HG02885 (cell line): ENCODE measurements at regions not wholly inside any gene's neighbourhood (a gene's known extent, or its start where the extent isn't known, plus 50 kb on each side); places are given as distances from the start of the nearest gene placed in this dataset.
"Not testable (repeated sequence)": the region's sequence is repeated elsewhere in the genome, so short reads cannot be mapped to it uniquely, and the experiment has no call there.

Source experiments
- ATAC-seq: cut with Tn5 transposase; IDR thresholded peaks from one replicate; pipeline ENCODE4 v1.9.1; 2021; ENCODE audit warnings: mild to moderate bottlenecking; ENCODE audit not compliant: unreplicated experiment, poor library complexity

GRCh38 chr3:152756807-152757206 lies 78.1 kb upstream of the P2RY1 start:
- no peak for ATAC-seq

- peak; percentile 82 for ATAC-seq
Measured at GRCh38 chr3:152760024-152760563, 74.8 kb upstream of the P2RY1 start.

GRCh38 chr3:152760591-152760990 lies 74.3 kb upstream of the P2RY1 start:
- ATAC-seq: peak; percentile 37

- no peak for ATAC-seq
Measured at GRCh38 chr3:152768478-152768877, 66.5 kb upstream of the P2RY1 start.

GRCh38 chr3:152769523-152769922 lies 65.4 kb upstream of the P2RY1 start:
- peak; percentile 90 for ATAC-seq

- no peak for ATAC-seq
Measured at GRCh38 chr3:152770296-152770695, 64.6 kb upstream of the P2RY1 start.

- ATAC-seq: no peak
Measured at GRCh38 chr3:152771120-152771519, 63.8 kb upstream of the P2RY1 start.

GRCh38 chr3:152772674-152773225 lies 62.2 kb upstream of the P2RY1 start:
- no peak for ATAC-seq

GRCh38 chr3:152773633-152774032 lies 61.3 kb upstream of the P2RY1 start:
- ATAC-seq: no peak

GRCh38 chr3:152774230-152774629 lies 60.7 kb upstream of the P2RY1 start:
- ATAC-seq: not testable (repeated sequence)

- no peak for ATAC-seq
Measured at GRCh38 chr3:152778022-152778421, 56.9 kb upstream of the P2RY1 start.

- ATAC-seq: no peak
Measured at GRCh38 chr3:152779653-152780052, 55.3 kb upstream of the P2RY1 start.

GRCh38 chr3:152780553-152780952 lies 54.4 kb upstream of the P2RY1 start:
- no peak for ATAC-seq

- no peak for ATAC-seq
Measured at GRCh38 chr3:152785051-152785450, 49.9 kb upstream of the P2RY1 start.
